HK-2 (cell line): ENCODE measurements at regions not wholly inside any gene's neighbourhood (a gene's known extent, or its start where the extent isn't known, plus 50 kb on each side); places are given as distances from the start of the nearest gene placed in this dataset.
"Not testable (repeated sequence)": the region's sequence is repeated elsewhere in the genome, so short reads cannot be mapped to it uniquely, and the experiment has no call there.

ENCODE experiments used
- DNase-seq: peaks from one replicate; pipeline ENCODE4 v3.0.0-alpha.2; 2018; ENCODE audit not compliant: unreplicated experiment

DNA sequence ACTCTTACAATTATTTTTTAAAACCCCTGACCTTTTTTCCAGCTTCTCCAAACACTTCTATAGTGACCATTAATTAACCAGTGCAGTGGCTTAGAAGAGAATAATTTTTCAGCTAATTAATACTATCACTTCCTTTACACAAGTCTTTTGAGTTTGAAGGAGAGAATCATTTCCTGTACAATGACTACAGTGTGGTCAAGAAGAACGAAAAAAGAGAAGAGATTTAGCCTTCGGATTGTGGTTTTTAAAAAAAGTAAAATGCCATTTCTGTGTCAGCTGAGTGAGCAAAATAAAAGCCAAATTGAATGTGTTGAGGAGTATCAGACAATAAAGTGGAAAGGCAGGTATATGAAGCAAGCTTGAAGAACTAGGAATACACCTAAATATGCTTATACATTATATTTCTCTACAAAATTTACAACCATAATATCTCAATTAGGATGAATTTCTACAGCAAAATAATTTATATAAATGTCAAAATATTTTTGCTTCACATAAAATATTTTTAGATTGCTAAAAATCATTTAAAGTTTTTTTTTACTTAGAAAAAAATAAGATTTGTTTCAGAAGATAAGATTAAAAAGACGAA lies 1155.2 kb upstream of the CNTN5 start:
- DNase-seq = no peak

DNA sequence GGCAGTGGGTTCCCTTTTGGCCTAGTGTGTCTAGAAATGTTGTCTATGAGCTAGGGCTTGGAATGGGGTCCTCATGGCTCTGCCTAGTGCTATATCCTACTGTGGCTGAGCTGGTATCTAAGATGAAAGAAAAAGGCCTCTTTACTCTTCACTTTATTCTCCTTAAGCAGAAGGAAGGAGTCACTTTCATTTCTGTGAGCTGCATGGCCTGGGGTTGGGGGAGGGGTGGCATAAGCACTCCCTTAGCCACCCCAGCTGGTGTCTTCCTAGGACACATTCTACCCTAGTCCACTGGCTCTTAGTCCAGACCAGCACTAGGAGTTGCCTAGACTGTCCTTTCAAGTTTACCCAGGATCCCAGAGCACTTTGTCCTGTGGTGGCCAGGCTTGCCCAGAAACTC lies 1148.9 kb upstream of the CNTN5 start:
- no peak for DNase-seq

DNA sequence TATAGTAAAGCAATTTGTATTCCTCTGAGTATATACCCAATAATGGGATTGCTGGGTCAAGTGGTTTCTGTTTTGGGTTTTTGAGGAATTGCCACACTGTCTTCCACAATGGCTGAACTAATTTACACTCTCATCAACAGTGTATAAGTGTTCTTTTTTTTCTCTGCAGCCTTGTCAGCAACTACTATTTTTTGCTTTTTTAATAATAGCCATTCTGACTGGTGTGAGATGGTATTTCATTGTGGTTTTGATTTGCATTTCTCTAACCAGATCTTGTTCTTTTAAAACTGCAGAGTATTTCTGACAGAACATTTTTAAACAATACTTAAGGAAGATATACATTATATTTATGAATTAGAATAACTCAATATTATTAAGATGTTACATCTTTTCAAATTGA lies 1140.5 kb upstream of the CNTN5 start:
- DNase-seq = no peak

DNA sequence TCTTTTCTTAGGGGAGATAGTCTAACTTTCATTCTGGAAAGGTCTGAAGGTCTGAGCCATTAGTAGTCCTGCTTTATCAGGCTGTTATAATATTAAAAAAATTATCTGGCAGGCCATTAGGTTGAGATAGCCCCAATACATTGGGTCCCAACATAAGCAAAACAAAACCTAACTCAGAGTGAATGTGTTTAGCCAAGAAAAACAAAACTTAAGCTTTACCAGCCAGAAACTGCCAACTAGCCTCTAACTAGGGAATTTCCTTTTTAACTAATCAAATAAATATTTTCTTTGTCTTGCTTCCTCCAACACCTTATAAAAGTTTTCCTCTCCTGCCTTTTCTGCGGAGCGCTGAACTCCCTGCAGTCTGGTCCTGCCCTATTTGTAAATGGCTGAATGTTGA lies 1137.7 kb upstream of the CNTN5 start:
- DNase-seq = no peak

DNA sequence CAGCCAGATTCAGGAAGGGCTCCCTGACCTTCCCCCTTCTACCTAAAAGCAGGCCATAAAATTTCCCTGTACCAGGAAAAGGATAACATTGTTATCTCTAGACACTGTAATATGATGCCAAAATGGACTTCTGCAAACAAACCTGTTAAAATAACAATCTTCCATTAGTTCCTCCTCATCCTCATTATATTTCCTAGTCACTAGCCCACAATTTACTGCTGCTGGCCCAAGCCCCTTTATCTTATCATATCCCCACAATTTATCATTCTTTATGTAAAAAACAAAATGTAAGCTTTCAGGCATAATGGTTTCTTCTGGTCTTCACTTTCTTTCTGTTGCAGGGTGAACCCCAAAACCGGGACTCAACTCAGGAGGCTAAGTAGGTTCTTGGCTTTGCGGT lies 1132.1 kb upstream of the CNTN5 start:
- no peak for DNase-seq

DNA sequence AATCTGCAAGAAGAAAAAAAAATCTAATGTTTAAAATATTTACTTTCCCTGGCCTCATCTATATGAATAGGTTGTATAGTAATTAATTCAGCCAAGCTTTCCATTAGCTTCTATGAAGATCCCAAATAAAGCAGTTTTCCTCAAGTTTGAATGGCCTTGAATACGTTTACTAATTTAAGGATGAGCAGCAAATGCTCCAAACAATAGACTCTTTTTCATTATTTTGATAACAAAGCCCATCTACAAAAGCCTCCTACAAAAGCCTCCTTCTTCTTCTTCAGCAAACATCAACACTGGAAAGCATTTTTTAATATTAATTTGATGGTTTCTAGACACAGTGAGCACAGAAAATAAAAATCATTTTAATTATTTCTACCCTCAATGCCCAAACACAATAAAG lies 1130.3 kb upstream of the CNTN5 start:
- no peak for DNase-seq

DNA sequence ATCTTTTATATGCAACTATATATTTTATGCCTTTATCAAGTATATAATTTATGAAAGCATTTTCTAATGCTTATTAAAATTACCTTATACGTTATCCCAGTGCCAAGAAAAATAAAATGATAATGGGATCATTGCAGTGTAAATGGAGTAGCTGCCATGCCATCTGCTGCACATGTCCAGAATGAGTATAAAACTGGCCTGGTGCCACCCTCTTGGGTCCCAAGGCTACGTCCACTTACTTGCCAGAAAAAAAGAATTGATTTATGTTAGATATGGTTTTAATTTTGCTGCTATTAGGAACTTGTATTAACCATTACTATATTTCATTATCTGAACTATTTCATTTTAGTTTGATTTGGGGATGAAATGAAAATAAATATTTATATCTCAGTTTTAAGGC lies 1127.1 kb upstream of the CNTN5 start:
- no peak for DNase-seq

DNA sequence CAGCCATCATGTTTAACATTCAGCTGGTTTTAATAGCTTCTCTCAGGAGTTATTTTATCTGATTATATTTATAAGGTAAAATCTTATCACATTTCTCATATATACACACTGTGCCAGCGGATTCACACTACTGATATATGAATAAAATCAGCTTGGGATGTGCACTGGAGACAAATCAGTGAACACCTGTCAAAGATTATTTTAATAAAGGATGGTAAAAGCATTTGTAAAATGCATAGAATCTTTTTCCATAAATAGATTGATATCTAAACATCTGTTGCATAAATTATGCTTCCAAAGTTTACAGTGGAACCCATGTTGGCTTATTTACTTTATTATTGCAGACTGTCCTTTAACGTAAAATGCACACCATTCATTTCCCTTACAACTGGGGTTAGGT lies 1125.8 kb upstream of the CNTN5 start:
- no peak for DNase-seq

DNA sequence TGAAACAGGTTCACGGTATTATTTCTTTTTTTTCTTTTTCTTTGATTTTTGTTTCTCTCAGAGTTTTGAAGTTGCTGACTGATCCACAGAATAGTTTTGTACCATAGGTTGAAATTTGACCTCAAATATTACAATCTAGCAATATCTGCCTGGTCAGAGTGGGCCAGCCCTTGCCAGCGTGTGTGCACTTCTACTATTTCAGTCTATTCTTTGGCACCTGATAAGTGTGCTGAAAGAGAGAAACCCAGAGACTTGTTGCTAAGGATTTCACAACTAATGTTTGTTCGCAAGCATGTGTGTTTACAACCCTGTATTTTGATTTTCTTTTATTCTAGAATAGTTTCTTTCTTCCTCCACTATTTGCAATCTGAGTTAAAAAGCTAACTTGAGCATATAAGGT lies 1125.2 kb upstream of the CNTN5 start:
- no peak for DNase-seq

DNA sequence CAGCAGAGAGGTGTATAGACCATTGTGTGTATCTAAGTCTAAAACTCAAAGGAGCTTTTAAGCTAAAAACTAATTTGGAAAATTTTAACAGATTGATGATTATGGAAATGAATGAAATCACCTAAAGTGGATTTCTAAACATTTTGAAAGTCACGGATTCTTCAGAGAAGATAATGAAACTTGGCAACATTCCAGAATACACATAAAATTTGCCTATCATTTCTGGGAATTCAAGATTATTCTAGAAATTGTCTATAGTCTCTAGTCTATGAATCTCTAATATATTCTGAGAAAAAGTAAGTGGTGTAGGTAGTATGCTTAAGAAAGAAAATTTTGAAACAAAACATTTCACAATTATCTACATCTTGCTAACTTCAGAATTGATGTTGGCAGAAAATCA lies 1117.9 kb upstream of the CNTN5 start:
- DNase-seq = no peak

DNA sequence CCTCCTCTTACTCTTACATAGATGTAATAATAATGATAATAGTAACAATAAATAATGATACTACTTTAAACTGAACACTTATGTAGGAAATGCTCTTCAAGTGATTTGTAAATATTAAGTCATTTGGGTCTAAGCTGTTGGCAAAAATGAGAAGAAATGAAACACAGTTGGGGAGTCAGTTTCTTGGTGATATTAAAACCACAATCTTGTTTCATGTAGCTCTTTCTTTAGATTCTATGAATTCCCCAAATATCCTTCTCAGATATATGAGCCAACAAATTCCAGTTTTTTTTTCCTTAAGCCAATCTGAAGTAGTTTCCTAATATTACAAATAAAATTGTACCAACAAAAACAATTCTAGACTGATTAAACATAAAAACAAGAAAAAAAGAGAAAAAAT lies 1115.6 kb upstream of the CNTN5 start:
- DNase-seq = no peak

DNA sequence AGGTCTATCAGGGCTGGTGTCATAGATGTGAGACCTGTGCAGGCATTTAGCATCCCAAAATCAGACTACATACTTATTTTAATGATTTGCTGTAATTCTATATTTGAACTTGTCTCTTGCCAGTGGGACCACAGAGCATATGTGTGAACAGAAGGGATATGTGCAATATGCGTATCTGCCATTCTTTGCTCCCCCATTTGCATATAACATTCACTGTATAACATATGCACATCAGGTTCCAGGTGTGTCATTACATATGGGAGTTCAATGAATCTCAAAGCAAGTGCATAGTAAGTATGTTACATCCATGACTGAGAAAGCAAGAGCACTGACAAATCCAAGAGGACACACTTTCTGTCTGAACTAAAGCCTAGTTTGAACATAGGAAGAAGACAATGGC lies 1115.1 kb upstream of the CNTN5 start:
- no peak for DNase-seq

DNA sequence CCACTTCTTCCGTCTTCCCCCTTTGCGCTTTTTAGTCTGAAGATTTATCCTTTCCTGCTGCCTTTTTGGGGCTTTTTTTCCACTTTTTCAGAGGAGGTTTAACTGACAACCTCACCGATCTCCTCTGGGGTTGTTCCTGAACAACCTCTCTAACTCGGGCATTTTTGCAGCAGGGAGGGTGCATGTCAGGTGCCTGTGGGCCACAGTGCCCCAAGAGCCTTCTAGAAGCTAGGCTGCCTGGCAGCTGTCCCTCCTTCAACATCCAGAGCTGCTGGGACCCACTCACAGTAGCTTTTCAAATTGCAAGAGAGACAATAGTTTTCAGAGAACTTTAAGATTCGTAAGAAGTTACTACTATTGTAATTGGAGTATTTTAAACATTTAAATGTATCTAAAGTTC lies 1112.4 kb upstream of the CNTN5 start:
- DNase-seq = no peak

DNA sequence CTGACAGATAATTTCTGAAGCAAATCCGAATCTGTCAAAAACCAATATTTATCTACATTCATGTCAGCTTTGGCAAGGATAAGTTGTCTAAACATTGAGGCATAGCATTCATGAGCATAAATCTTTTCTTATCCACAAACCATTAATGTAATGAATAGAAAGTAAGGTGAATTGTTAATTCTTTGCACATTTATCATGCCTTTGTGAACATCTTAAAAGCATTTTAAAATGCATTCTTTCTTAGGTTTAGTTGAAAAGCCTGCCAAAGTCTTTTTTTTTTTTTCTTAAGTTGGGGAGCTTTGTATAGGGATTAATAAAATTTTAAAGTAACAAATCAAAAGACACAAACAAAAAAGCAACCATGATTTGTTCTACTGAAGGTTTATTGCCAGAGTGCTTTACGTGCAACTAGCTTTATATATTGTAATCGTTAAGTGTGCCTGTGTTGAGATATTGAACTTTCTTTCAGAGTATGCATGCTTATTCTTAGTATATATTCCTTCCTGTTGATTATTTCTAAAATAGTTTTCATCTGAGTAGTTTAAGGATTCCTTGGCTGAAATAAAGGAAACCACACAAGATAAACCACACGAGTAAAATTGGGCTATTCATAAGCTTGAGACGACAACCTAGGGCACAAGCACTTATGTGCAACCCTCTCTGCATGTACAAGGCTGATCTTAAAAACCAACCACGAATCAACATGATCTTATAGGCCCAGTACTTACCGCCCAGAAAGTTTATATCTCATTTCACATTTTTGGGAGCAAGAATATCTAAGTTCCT lies 1110.9 kb upstream of the CNTN5 start:
- no peak for DNase-seq

DNA sequence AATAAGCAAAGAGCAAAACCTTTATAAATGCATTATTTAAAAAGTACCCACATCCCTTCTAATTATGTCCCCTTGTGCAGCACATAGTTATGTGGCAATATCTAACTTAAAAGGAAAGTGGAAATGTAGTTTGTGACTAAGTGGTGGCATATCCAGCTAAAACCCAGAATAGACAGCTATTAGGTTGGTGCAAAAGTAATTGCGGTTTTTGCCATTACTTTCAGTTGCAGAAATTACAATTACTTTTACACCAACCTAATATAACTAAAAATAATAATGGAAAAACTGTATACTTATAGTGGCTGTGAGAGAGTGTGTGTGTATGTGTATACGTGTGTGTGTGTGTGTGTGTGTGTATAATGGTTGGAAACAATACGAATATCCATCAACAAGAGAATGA lies 1108.1 kb upstream of the CNTN5 start:
- no peak for DNase-seq

DNA sequence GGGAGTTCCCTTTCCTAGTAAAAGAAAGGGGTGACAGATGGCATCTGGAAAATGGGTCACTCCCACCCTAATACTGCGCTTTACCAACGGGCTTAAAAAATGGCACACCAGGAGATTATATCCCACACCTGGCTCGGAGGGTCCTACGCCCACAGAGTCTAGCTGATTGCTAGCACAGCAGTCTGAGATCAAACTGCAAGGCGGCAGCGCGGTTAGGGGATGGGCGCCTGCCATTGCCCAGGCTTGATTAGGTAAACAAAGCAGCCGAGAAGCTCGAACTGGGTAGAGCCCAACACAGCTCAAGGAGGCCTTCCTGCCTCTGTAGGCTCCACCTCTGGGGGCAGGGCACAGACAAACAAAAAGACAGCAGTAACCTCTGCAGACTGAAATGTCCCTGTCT lies 1097.8 kb upstream of the CNTN5 start:
- not testable (repeated sequence) for DNase-seq

DNA sequence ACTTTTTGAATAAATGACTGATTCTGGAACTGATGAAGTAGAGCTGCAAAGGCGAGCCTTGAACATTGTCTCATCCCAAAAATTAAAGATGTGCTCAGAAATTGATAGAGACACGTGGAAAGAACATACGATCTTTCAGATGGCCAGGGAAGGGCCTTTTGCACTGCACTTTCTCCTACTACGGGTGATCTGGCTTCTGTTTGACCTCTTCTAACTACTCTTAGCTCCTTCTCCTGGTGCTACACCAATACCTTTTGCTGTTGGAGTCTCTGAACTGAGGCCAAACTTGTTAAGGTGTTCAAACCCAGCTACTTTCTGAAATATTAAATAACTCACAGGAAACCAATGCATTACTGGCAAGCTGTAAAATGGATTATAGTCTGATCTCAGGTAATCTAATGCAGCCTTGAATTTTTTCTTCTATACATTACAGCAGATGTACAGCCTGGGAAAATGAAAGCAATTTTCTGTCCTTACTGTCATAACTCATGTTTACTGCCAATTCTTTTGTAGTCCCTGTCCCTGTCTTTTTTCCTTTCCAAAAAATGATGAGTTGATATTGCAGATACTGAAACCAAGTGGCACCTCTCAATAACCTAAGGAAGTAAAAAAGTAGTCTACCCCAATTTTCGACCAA lies 1086.1 kb upstream of the CNTN5 start:
- DNase-seq = no peak

DNA sequence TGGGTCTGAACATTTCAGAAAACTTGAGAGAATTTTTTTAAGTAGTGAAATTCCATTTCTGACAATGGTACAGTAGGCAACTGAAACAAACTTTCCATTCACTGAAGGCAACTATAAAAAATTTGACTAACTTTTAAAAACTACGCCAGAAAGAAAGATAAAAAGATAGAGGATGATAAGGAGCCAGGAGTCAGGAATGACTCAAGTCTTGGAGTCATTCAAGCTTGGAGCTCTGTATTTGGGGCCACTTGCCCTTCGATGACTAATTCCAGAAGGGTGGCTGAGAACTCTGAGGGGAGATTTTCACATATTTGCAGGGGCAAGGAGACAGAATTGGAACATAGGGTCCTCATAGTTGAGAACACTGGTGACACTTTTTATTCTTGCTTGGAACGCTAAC lies 1083.2 kb upstream of the CNTN5 start:
- DNase-seq = peak; percentile 2

DNA sequence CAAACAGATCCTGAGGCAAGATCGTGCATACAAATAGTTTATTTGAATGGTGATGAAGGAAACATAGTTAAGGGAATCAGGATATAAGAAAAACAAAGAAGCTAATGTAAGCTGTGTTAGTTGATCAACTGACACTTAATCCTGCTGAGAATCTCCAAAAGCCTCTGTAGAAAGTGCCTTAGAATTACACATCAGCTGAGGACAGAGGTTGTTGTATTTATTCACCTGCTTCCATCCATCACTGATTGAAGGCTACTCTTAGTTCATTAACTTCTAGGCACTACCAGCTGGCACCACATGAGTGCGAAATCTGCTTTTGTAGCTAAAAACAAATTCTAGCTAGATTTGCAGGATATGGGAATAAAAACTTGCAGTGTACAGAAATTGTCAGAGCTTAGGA lies 1082.0 kb upstream of the CNTN5 start:
- no peak for DNase-seq

DNA sequence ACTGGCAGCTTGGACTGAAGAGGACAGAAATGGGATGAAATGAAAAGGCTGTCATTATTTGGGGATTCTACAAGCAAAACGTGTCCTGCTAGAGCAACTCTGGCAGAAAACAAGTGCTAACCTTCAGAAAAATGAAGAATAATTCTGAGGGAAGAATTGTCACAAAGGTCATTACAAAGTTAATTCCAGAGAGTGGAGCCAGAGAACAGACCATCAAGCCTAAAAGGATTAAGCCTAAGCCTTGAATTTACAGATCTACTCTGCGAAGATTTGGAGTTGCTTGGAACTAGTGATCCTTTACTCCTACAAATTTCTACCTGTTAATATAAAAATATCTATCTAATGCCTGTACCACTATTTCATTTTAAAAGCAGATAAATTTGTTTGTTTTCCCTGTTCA lies 1077.3 kb upstream of the CNTN5 start:
- DNase-seq = no peak

DNA sequence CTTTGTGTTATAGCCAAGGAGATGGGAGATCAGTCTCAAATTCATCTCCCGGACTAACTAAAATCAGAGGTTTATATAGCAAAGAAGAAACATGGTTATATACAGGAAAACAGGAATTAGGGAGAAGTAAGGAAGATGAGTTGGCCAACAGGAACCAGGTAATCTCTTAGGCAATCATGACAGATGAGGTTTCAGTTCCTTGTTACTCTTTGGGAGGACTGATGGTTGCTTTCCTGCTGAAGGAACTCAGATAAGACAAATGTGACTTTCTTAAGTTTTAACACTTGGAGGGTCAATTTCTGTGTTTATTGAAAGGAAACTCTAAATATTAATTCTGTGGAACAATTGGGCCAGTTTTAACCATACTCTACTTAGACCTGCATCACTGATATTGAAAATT lies 1072.0 kb upstream of the CNTN5 start:
- DNase-seq = no peak

DNA sequence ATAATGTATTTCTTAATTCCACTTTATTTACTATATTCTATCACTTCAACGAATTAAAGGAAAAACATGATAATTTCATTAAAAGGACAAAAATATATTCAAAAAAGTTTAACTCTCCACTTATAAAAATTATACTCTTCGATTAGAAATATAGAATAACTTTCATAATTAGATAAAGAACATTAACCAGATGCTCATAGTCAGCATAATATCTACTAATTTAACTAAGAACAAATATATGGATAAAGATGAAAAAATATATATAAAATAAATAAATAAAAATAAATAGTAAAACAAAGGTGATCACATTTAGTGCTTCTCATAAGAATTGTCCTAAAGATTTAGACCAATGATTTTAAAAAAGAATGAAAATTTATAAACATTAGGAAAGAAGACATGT lies 1065.2 kb upstream of the CNTN5 start:
- no peak for DNase-seq

DNA sequence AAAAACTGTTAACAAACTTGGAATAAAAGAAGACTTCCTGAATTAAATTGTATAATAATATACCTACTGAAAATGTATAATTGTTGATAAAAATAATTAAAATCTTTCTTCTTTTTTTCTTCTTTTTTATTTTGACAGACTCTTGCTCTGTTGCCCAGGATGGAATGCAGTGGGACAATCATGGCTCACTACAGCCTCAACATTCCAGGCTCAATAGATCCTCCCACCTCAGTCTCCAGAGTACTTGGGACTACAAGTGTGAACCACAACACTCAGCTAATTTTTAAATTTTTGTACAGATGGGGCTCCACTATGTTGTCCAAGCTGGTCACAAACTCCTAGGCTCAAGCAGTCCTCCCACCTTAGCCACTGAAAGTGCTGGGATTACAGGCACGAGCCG lies 1063.8 kb upstream of the CNTN5 start:
- no peak for DNase-seq

DNA sequence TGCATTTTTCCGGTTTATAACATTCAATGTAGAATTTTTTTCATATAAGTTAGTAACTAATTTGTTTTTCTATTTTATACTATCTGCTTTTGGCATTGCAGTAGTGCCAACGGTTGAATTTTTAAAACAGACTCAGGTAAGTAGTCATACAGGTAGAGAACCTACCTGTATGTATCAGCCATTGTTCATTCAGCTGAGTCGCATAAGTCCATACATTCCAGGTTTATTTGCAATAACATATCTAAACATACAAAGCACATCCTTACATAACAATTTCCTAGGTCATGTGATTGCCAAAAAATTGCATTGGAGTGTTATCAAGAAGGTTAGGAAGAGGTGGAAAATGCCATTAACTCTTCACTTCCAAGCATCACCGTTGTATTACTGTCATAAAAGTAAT lies 1059.3 kb upstream of the CNTN5 start:
- DNase-seq = no peak
